OCI-LY3 (cell line): ENCODE measurements at regions not wholly inside any gene's neighbourhood (a gene's known extent, or its start where the extent isn't known, plus 50 kb on each side); places are given as distances from the start of the nearest gene placed in this dataset.

ENCODE experiments used
- H2AFZ ChIP-seq: fragments of 200-600, 300-600 bp; shearing (Covaris generic); 2 replicates; pipeline ENCODE4 v1.6.0; 2014; ENCODE audit warnings: antibody characterized with exemption, low read depth, low read length
- H3K27ac ChIP-seq: fragments of 200-600, 300-600 bp; sonication (generic); 2 replicates; pipeline ENCODE4 v1.5.1; 2014; ENCODE audit warnings: mild to moderate bottlenecking, low read length, moderate library complexity, mixed read lengths
- H3K27me3 ChIP-seq: fragments of 200-600, 300-600 bp; sonication (generic); 2 replicates; pipeline ENCODE4 v1.6.1; 2014; ENCODE audit warnings: low read depth, low read length, mixed read lengths
- H3K36me3 ChIP-seq: fragments of 200-600, 300-600 bp; sonication (generic); replicated peaks from 2 replicates; pipeline ENCODE3; 2014; ENCODE audit warnings: low read depth, low read length, mixed read lengths
- H3K4me1 ChIP-seq: fragments of 300-600, 200-600 bp; sonication (generic); 2 replicates; pipeline ENCODE4 v1.6.1; 2014; ENCODE audit warnings: low read length, mixed read lengths
- H3K4me2 ChIP-seq: fragments of 200-600, 300-600 bp; sonication (generic); 2 replicates; pipeline ENCODE4 v1.6.1; 2014; ENCODE audit warnings: low read length, mixed read lengths
- H3K4me3 ChIP-seq: fragments of 300-600, 200-600 bp; sonication (generic); 2 replicates; pipeline ENCODE4 v1.5.1; 2014; ENCODE audit warnings: antibody characterized with exemption, mild to moderate bottlenecking, low read length, moderate library complexity
- H3K79me2 ChIP-seq: fragments of 300-600, 200-600 bp; shearing (Covaris generic); 2 replicates; pipeline ENCODE4 v1.6.1; 2014; ENCODE audit warnings: mild to moderate bottlenecking, low read length, mixed read lengths
- H3K9ac ChIP-seq: fragments of 300-600, 200-600 bp; shearing (Covaris generic); 2 replicates; pipeline ENCODE4 v1.6.0; 2014; ENCODE audit warnings: mild to moderate bottlenecking, low read length, moderate library complexity
- H3K9me3 ChIP-seq: fragments of 200-600, 300-600 bp; shearing (Covaris generic); 2 replicates; pipeline ENCODE4 v1.6.1; 2014; ENCODE audit warnings: low read length, mixed read lengths; ENCODE audit not compliant: insufficient read depth
- H4K20me1 ChIP-seq: fragments of 200-600, 300-600 bp; sonication (generic); 2 replicates; pipeline ENCODE4 v1.6.1; 2016; ENCODE audit warnings: low read length, mixed read lengths; ENCODE audit not compliant: insufficient read depth
- CTCF ChIP-seq: fragments of 200-600, 300-600 bp; sonication (generic); IDR thresholded peaks from 2 replicates; pipeline ENCODE4 v1.5.1; 2014; ENCODE audit warnings: antibody characterized with exemption, low read length, low read depth
- EZH2phosphoT487 ChIP-seq: fragments of 200-600 bp; shearing (Covaris generic); IDR thresholded peaks from 2 replicates; pipeline ENCODE4 v1.6.1; 2018; ENCODE audit warnings: antibody characterized with exemption, mixed run types, low read depth

- TF ChIP-seq EZH2phosphoT487 (no peak), CTCF (no peak)
- Histone ChIP-seq H3K79me2 (no peaks in the 10 kb centered on the region), H3K4me1 (peaks cover 25% of the 10 kb centered on the region), H3K9ac (no peak overlapping the region), H3K27me3 (no peaks in the 10 kb centered on the region), H4K20me1 (no peaks in the 10 kb centered on the region), H3K9me3 (no peaks in the 10 kb centered on the region), H3K4me2 (no peak overlapping the region), H3K36me3 (no peaks in the 10 kb centered on the region), H2AFZ (no peak overlapping the region), H3K27ac (no peak overlapping the region), H3K4me3 (no peak overlapping the region)
Observed at GRCh38 chr17:79233916-79234551, 159.4 kb downstream of the ENGASE start.

GRCh38 chr17:79232957-79233356 is 158.3 kb downstream of the ENGASE start:
- Histone ChIP-seq H3K36me3 (no peaks in the 10 kb centered on the region), H3K9me3 (no peaks in the 10 kb centered on the region), H3K79me2 (no peaks in the 10 kb centered on the region), H3K9ac (no peak overlapping the region), H3K4me3 (no peak overlapping the region), H3K4me1 (peaks cover 16% of the 10 kb centered on the region), H4K20me1 (no peaks in the 10 kb centered on the region), H3K4me2 (no peak overlapping the region), H3K27ac (no peak overlapping the region), H2AFZ (no peak overlapping the region), H3K27me3 (no peaks in the 10 kb centered on the region)
- no peak for TF ChIP-seq EZH2phosphoT487
- TF ChIP-seq CTCF, result no peak

- no peaks in the 10 kb centered on the region for H3K36me3 ChIP-seq
- no peak overlapping the region for H3K4me3 ChIP-seq
- no peaks in the 10 kb centered on the region for H3K79me2 ChIP-seq
- no peaks in the 10 kb centered on the region for H4K20me1 ChIP-seq
- 0 out of 2 replicates have a peak, but pooled peaks cover 5% of the 10 kb centered on the region for H3K27me3 ChIP-seq
- H3K4me1 ChIP-seq, result peaks cover 5% of the 10 kb centered on the region
- TF ChIP-seq EZH2phosphoT487 (no peak), CTCF (no peak)
- H3K4me2 ChIP-seq, result no peak overlapping the region
- H3K9me3 ChIP-seq, result no peaks in the 10 kb centered on the region
- no peak overlapping the region for H2AFZ ChIP-seq
- no peak overlapping the region for H3K27ac ChIP-seq
- H3K9ac ChIP-seq, result no peak overlapping the region
Observed at GRCh38 chr17:79231766-79232287, 157.2 kb downstream of the ENGASE start.

- TF ChIP-seq CTCF (no peak), EZH2phosphoT487 (no peak)
- no peak overlapping the region for H3K27ac ChIP-seq
- H3K9me3 ChIP-seq, result no peaks in the 10 kb centered on the region
Observed at GRCh38 chr17:79230576-79230975, 156.0 kb downstream of the ENGASE start.

More at GRCh38 chr17:79230576-79230975, 156.0 kb downstream of the ENGASE start:
- Histone ChIP-seq H3K9ac (no peak overlapping the region), H3K4me2 (no peak overlapping the region), H4K20me1 (no peaks in the 10 kb centered on the region), H3K27me3 (0 out of 2 replicates have a peak, but pooled peaks cover 6% of the 10 kb centered on the region), H3K36me3 (no peaks in the 10 kb centered on the region), H3K79me2 (no peaks in the 10 kb centered on the region), H3K4me3 (no peak overlapping the region), H2AFZ (no peak overlapping the region), H3K4me1 (no peaks in the 10 kb centered on the region)
